ENCODE measurements at regions not wholly inside any gene's neighbourhood (a gene's known extent, or its start where the extent isn't known, plus 50 kb on each side); places are given as distances from the start of the nearest gene placed in this dataset.
"Not testable (repeated sequence)": the region's sequence is repeated elsewhere in the genome, so short reads cannot be mapped to it uniquely, and the experiment has no call there.

DNA sequence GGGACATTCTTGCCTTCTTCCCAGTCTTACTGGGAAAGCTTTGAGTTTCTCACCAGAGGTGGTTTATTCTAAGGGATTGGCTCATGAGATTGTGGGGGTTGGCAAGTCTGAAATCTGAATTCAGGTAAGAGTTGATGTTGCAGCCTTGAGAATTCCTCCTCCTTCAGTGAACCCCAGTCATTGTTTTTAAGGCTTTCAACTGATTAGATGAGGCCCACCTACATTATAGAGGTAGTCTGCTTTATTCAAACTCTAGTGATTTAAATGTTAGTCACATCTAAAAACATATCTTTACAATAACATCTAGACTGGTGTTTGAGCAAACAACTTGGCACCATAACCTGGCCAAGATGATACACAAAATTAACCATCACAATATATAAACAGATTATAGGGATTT is 156.5 kb upstream of the MED14 start:
- DNase-seq (ENCODE audit: low read depth), result no peak

DNA sequence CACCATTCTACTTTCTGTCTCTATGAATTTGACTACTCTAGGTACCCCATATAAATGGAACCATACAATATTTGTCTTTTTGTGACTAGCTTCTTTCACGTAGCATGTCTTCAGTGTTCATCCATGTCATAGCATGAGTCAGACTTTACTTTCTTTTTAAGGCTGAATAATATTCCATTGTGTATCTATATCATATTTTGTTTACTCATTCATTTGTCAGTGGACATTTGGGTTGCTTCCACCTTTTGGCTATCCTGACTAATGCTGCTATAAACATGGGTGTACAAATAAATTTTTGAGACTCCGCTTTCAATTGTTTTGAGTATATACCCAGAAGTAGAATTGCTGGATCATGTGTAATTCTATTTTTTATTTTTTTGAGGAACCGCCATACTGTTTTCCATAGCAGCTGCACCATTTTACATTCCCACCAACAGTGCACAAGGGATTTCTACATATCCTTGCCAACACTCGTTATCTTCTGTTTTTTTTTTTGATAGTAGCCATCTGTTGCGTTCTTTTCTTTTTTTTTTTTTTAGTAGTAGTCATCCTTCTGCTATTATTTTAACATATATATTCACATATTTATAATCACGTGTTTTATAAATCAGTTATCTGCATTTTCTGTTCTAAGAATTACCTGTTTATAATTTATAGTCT is 158.0 kb upstream of the MED14 start:
- no peak for DNase-seq (ENCODE audit: low read depth)

- DNase-seq (ENCODE audit: low read depth), result no peak
Observed at GRCh38 chrX:40895246-40895645, 159.9 kb upstream of the MED14 start.

DNA sequence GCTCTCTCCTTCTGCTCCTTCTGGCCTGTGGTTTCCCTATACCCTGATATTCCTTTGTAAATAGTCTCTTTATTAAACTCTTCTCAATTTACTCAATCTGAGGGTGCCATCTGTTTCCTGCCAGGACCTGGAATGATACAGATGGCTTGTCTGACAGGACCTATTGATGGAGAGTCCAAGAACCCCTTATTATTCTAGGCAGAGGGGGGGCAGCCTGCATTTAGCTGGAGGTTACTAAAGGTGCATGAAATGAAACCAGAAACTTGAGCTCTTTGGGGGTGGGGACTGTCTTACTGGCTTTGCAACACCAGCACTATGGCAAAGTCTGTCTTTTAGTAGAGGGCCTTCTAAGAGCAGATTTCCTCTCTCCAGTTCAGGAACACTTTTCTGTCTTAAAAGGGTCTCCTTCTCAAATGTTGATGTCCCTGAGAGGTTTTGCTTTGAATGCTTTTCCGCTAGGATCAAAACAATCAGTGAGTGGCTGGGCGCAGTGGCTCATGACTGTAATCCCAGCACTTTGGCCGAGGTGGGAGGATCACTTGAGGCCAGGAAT is 162.5 kb upstream of the MED14 start:
- DNase-seq (ENCODE audit: low read depth), result no peak

- not testable (repeated sequence) for DNase-seq (ENCODE audit: low read depth)
Observed at GRCh38 chrX:40904739-40905138, 169.4 kb upstream of the MED14 start.

- DNase-seq (ENCODE audit: low read depth), result no peak
Observed at GRCh38 chrX:40908026-40908425, 172.7 kb upstream of the MED14 start.

GRCh38 chrX:40908857-40909475 is 173.6 kb upstream of the MED14 start:
- DNase-seq (ENCODE audit: low read depth), result no peak

DNA sequence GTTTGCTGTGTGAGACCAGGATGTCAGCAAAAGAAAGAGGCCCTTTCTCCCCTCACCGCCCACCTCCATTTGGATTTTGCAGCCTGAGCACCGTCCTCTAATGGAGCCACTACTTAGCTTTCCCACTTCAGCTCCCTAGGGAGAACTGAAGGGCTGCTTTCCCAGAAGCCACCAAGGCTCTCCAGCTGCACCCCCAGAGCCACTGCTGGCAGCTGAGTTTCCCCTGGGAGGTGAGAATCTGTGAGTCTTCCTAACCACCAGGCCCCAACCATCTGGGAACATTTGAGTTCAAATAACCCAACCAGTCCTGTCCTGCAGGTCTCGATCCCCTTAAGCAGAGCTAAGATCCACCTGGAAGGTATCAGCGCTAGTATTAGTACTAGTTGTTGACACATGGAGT is 173.1 kb upstream of the USP9X start:
- DNase-seq (ENCODE audit: low read depth), result no peak

- DNase-seq (ENCODE audit: low read depth), result no peak
Observed at GRCh38 chrX:40912576-40912975, 172.7 kb upstream of the USP9X start.

- no peak for DNase-seq (ENCODE audit: low read depth)
Observed at GRCh38 chrX:40920351-40920750, 164.9 kb upstream of the USP9X start.

DNA sequence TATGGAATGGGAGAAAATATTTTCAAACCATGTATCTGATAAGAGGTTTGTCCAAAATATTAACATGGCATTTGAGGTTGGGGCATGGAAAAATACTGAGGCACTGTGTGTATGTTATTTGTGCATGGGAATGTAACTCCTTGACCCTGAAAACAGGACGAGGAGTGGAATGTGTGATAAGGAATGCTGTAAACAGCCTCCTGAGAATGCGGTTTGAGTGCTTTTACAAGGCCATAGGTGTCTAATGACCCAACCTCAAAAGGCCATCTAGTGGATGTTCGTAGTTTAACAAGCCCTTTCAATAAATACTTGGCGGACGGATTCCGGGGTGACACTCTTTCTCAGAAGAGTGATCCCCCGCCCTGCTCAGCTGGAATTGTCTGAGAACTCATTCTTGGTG is 162.9 kb upstream of the USP9X start:
- DNase-seq (ENCODE audit: low read depth), result no peak

DNA sequence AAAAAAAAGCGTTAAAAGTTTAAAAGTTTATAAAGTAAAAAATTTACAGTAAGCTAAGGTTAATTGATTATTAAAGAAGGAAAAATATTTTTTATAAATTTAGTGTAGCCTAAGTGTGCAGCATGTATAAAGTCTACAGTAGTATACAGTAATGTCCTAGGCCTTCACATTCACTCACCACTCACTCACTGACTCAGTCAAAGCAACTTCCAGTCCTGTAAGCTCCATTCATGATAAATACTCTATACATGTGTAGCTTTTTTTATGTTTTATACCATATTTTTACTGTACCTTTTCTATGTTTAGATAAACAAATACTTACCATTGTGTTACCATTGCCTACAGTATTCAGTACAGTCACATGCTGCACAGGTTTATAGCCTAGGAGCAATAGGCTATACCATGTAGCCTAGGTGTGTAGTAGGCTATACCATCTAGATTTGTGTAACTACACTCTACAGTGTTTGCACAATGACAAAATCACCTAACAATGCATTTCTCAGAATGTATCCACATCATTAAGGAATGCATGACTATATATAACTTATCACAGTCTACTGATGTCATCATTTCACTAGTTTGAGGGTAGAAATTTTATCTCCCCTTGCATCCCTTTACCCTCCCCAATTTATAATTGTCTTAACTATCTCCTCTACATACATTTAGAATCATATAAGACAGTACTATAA is 158.4 kb upstream of the USP9X start:
- not testable (repeated sequence) for DNase-seq (ENCODE audit: low read depth)

DNA sequence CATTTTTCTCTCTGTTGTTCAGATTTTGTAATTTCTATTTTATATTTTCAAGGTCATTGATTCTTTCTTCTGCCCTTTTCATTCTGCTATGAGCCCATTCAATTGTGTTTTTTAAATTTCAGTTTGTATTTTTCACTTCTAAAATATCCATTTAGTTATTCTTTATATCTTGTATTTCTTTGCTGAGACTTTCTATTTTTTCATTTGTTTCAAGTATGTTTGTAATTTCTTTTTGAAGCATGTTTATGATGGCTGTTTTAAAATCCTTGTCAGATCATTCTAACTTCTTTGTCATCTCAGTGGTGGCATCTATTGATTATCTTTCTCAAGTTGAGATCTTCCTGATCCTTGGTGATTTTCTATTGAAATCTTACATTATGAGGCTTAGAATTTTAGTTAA is 157.2 kb upstream of the USP9X start:
- no peak for DNase-seq (ENCODE audit: low read depth)

GRCh38 chrX:40931921-40932320 is 153.3 kb upstream of the USP9X start:
- no peak for DNase-seq (ENCODE audit: low read depth)

- DNase-seq (ENCODE audit: low read depth), result peak; percentile 6
Observed at GRCh38 chrX:40933132-40933705, 152.0 kb upstream of the USP9X start.

GRCh38 chrX:40933706-40934425 is 151.4 kb upstream of the USP9X start:
- DNase-seq (ENCODE audit: low read depth), result no peak

- no peak for DNase-seq (ENCODE audit: low read depth)
Observed at GRCh38 chrX:40936827-40937226, 148.4 kb upstream of the USP9X start.

- no peak for DNase-seq (ENCODE audit: low read depth)
Observed at GRCh38 chrX:40938423-40938822, 146.8 kb upstream of the USP9X start.

GRCh38 chrX:40943093-40943641 is 142.1 kb upstream of the USP9X start:
- no peak for DNase-seq (ENCODE audit: low read depth)

DNA sequence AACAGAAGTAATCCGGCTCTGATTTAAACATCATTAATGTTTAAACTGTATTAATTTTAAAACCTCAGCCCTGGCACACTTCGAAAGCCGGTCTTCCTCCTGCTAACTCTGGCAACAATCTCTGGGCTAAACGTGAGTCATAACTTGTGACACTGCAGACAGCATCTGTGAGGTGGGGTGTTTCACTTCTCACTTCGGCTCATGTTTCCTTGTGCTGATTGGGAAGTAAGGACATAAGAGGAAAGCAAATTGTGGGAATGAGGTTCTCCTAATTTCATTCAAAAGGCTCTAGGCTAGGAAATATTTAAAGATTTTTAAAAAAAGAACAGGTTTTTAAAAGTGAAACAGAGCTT is 139.9 kb upstream of the USP9X start:
- no peak for DNase-seq (ENCODE audit: low read depth)

DNA sequence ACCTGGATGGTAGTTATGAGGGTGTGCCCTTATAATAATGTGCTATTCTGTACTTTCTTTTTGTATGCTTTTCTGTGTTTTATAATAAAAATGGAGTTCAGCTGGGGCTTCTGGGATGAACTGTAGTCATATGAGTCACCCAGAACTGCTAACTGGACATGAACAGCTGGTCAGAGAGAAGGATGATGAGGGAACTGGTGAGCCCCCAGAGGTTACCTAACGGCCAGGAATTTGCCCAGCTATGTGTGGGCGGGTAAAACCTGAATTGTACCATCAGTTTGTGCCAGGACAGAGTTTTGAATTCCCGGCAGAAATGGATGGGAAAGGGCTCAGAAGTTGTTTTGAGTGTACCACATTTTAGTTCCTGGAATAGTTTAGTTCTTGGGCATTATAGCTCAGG is 138.0 kb upstream of the USP9X start:
- DNase-seq (ENCODE audit: low read depth), result no peak

DNA sequence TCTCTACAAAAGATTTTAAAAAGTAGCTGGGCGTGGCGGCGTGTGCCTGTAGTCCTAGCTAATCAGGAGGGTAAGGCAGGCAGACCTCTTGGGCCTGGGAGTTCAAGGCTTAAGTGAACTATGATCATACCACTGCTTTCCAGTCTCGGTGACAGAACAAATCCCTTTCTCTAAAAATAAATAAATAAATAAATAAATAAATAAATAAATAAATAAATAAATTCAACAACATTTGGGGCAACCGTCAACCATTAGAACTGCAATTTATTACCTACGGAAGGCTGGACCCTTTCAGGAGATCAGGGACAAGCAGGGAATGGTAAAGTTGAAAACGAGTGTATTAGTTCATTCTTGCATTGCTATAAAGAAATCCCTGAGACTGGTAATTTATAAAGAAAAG is 136.2 kb upstream of the USP9X start:
- no peak for DNase-seq (ENCODE audit: low read depth)

All from activated T-cell treated with anti-CD3 and anti-CD28 coated beads for 48 hours (primary cell).